DOHH2 (cell line): ENCODE measurements at regions not wholly inside any gene's neighbourhood (a gene's known extent, or its start where the extent isn't known, plus 50 kb on each side); places are given as distances from the start of the nearest gene placed in this dataset.

Experiments used
- H3F3A ChIP-seq: fragments of 200-600 bp; sonication (generic), shearing (Covaris generic); 2 replicates; pipeline ENCODE4 v1.6.0; 2016; ENCODE audit warnings: antibody characterized with exemption, mild to moderate bottlenecking; ENCODE audit not compliant: control insufficient read depth, insufficient read depth
- H3K27ac ChIP-seq: fragments of 200-600 bp; sonication (generic); 2 replicates; pipeline ENCODE4 v1.5.1; 2014; ENCODE audit warnings: low read depth, mild to moderate bottlenecking, low read length, moderate library complexity
- H3K27me3 ChIP-seq: fragments of 200-600 bp; sonication (generic); 2 replicates; pipeline ENCODE4 v1.6.1; 2014; ENCODE audit warnings: mild to moderate bottlenecking, low read length, mixed read lengths; ENCODE audit not compliant: control insufficient read depth
- H3K36me3 ChIP-seq: fragments of 200-600 bp; sonication (generic); 2 replicates; pipeline ENCODE4 v1.6.1; 2014; ENCODE audit warnings: mild to moderate bottlenecking, low read length, moderate library complexity, mixed read lengths; ENCODE audit not compliant: control insufficient read depth
- H3K4me1 ChIP-seq: fragments of 200-600 bp; sonication (generic); 2 replicates; pipeline ENCODE4 v1.6.1; 2014; ENCODE audit warnings: mild to moderate bottlenecking, low read length, mixed read lengths; ENCODE audit not compliant: control insufficient read depth
- H3K4me2 ChIP-seq: fragments of 200-600 bp; sonication (generic); 2 replicates; pipeline ENCODE4 v1.6.0; 2014; ENCODE audit warnings: mild to moderate bottlenecking, low read length, moderate library complexity
- H3K4me3 ChIP-seq: fragments of 200-600 bp; sonication (generic); 2 replicates; pipeline ENCODE4 v1.5.1; 2014; ENCODE audit warnings: mild to moderate bottlenecking, low read length, mixed read lengths
- H3K79me2 ChIP-seq: fragments of 200-600 bp; sonication (generic); 2 replicates; pipeline ENCODE4 v1.6.1; 2014; ENCODE audit warnings: mild to moderate bottlenecking, low read length, mixed read lengths; ENCODE audit not compliant: control insufficient read depth
- H3K9me2 ChIP-seq: fragments of 200-600 bp; sonication (generic); replicated peaks from 2 replicates; pipeline ENCODE4 v1.6.1; 2014; ENCODE audit warnings: mild to moderate bottlenecking, low read length, mixed read lengths; ENCODE audit not compliant: control insufficient read depth
- H3K9me3 ChIP-seq: fragments of 200-600 bp; sonication (generic); 2 replicates; pipeline ENCODE4 v1.6.1; 2014; ENCODE audit warnings: antibody characterized with exemption, low read length, mixed read lengths; ENCODE audit not compliant: control insufficient read depth, insufficient read depth
- H4K20me1 ChIP-seq: fragments of 200-600 bp; sonication (generic); 2 replicates; pipeline ENCODE4 v1.6.0; 2014; ENCODE audit warnings: low read depth, mild to moderate bottlenecking, antibody characterized with exemption, low read length, moderate library complexity; ENCODE audit not compliant: control insufficient read depth, insufficient read depth
- EZH2phosphoT487 ChIP-seq: fragments of 200-600 bp; sonication (generic); IDR thresholded peaks from 2 replicates; pipeline ENCODE4 v1.6.1; 2017; ENCODE audit warnings: borderline replicate concordance, mild to moderate bottlenecking, antibody characterized with exemption, low read length, moderate library complexity, mixed read lengths
- TF ChIP-seq, protein P1 (sequence below): fragments of 200-600 bp; sonication (generic); IDR thresholded peaks from one replicate; pipeline ENCODE4 v1.5.1; 2014; ENCODE audit warnings: antibody characterized with exemption, mild to moderate bottlenecking, low read depth, low read length; ENCODE audit not compliant: poor library complexity, severe bottlenecking

DNA sequence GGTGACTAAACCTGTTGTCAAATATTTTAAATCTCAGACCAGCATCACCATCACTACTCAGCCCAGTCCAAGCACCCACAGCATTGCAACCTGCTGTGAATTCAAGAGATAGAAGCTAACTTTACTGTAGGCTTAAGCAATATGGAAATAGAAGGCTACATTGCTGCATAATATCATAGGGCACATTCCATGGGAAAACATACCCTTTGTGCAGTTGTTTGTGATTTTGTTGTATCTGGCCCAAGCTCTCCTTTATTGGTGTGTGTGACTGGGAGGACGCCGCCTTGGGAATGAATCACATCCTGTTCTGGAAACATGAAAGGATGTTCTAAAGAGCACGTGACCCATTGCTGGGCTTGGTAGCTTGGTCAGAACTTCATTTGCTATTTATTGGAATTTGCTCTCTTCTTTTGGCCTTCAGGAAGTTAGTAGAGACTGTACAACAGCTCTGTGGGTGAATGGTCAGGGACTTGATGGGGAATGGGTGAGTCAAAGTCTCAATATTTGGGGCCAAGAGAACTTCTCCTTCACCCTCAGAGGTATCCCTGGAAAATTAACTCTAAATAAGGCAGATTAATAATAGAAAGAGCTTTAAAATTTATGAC is 106.8 kb upstream of the SERPINE2 start:
- no peaks in the 10 kb centered on the region for H3K9me3 ChIP-seq
- no peak overlapping the region for H3K4me2 ChIP-seq
- no peaks in the 10 kb centered on the region for H3K9me2 ChIP-seq
- no peaks in the 10 kb centered on the region for H3K4me1 ChIP-seq
- no peaks in the 10 kb centered on the region for H3K36me3 ChIP-seq
- no peaks in the 10 kb centered on the region for H4K20me1 ChIP-seq
- no peak overlapping the region for H3K27ac ChIP-seq
- no peaks in the 10 kb centered on the region for H3K79me2 ChIP-seq
- peaks cover 2% of the 10 kb centered on the region; the same call in 1 of the 2 replicates for H3K27me3 ChIP-seq
- no peak overlapping the region for H3K4me3 ChIP-seq
- H3F3A ChIP-seq = no peaks in the 10 kb centered on the region
- no peak for TF ChIP-seq EZH2phosphoT487
- TF ChIP-seq, protein P1, sequence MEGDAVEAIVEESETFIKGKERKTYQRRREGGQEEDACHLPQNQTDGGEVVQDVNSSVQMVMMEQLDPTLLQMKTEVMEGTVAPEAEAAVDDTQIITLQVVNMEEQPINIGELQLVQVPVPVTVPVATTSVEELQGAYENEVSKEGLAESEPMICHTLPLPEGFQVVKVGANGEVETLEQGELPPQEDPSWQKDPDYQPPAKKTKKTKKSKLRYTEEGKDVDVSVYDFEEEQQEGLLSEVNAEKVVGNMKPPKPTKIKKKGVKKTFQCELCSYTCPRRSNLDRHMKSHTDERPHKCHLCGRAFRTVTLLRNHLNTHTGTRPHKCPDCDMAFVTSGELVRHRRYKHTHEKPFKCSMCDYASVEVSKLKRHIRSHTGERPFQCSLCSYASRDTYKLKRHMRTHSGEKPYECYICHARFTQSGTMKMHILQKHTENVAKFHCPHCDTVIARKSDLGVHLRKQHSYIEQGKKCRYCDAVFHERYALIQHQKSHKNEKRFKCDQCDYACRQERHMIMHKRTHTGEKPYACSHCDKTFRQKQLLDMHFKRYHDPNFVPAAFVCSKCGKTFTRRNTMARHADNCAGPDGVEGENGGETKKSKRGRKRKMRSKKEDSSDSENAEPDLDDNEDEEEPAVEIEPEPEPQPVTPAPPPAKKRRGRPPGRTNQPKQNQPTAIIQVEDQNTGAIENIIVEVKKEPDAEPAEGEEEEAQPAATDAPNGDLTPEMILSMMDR = no peak

DNA sequence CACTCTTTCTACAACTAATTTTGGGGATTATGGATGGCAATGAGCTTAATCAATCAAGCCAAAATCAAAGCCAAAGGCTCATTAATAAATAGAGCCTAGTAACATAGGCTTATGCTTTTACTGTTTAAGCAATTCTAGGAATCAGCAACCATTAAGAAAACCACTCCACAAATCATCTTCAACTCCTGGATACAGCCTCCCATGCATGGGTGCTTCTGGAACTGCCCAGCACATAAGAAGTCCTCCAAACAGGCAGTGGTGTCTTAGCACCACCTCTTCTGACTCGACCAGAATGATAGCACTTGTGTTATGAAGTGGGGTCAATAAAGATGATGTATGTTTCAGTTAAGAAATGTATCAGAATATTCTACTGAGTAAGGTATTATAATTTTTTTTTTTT is 104.4 kb upstream of the SERPINE2 start:
- Histone ChIP-seq H3K4me1 (no peaks in the 10 kb centered on the region), H3K36me3 (no peaks in the 10 kb centered on the region), H3K9me3 (no peaks in the 10 kb centered on the region), H3F3A (no peaks in the 10 kb centered on the region), H3K4me2 (no peak overlapping the region), H3K27ac (no peak overlapping the region), H3K27me3 (peaks cover 2% of the 10 kb centered on the region; the same call in 1 of the 2 replicates), H3K79me2 (no peaks in the 10 kb centered on the region), H3K4me3 (no peak overlapping the region), H3K9me2 (no peaks in the 10 kb centered on the region), H4K20me1 (no peaks in the 10 kb centered on the region)
- TF ChIP-seq EZH2phosphoT487 = no peak
- TF ChIP-seq, protein P1 = no peak

DNA sequence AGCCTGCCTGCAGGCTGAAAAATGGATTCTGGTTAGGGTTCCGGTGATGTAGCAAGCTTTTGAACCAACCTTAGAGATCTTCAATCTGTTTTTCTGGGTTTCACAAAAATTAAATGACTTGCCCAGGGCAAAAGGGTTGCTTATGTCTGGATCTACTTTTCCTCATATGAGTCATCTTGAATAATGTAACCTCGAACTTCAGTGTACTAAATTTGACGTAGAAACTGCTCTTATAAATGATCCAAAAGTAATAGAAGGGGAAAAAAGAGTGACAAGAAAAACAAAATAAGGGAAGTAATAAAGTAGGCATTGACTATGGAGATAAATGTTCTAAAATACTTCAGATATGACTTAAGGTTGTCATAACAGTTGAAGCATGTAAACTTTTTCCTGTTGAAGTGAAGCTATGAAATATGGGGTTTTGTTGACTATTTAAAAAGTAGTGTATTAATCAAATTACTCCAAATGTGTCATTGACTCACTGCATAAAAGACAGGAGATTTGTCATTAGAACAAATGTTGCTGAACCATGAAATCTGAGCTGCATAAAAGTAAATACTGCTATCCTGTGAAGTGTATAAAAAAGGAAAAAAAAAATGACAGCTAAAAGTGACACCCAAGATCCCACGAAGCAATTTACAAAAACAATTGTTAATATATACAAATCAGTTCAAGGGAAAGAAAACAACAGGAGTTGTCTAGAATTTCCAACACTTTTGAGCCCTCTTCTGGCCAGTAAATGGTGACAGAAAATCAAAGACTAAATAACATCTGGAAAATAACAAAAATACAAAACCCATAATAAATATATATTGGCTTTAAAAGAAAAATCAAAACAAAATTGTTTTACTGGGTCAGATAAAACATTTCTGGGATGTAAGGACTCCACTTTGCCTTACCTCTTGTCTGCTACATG is 103.6 kb upstream of the SERPINE2 start:
- no peaks in the 10 kb centered on the region for H4K20me1 ChIP-seq
- no peak for TF ChIP-seq EZH2phosphoT487
- TF ChIP-seq, protein P1 = no peak

More for the DNA sequence above, 103.6 kb upstream of the SERPINE2 start:
- Histone ChIP-seq H3K36me3 (no peaks in the 10 kb centered on the region), H3K4me1 (no peaks in the 10 kb centered on the region), H3K9me3 (no peaks in the 10 kb centered on the region), H3K27ac (no peak overlapping the region), H3K79me2 (no peaks in the 10 kb centered on the region), H3F3A (no peaks in the 10 kb centered on the region), H3K4me2 (no peak overlapping the region), H3K27me3 (peaks cover 2% of the 10 kb centered on the region; the same call in 1 of the 2 replicates), H3K4me3 (no peak overlapping the region), H3K9me2 (no peaks in the 10 kb centered on the region)
